ENCODE measurements at regions not wholly inside any gene's neighbourhood (a gene's known extent, or its start where the extent isn't known, plus 50 kb on each side); places are given as distances from the start of the nearest gene placed in this dataset.

DNA sequence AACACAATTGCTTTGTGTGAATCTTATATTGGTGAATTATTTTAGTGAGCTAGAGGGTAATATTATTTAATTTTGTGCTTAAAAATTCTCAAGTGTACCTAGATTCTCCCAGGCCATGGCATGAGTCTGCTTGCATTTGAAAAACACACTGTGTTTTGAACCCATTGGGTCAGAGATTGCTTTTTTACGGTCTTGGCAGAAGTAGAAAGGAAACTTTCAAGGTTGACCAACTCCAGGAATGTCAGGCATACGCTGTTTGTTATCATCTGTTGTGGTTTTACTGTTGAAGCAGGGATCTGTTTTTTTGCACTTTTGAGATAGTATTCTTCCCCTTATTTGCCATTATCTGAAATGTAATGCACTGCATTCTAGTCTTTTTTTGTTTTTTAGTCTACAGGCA lies 377.4 kb downstream of the RPRM start:
- DNase-seq (ENCODE audit: low read depth), result peak; percentile 91

DNA sequence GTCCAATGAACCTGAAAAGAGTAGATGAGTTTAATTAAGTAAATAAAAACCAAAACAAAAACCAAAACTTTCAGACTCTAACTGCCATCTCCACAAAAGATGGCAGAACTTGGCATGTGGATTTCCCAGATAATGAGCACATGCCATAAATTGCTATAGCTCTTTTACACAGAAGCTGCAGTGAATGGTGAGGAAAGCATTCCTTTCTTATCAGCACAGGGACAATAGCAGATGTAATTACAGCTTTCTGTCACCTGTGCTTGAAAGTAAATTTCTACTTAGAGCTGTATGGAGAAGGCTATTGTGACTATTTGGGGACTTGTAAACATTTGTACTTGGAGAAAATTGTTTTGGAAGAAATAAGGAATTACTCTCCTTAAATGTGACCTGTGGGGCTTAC lies 378.4 kb downstream of the RPRM start:
- no peak for DNase-seq (ENCODE audit: low read depth)

DNA sequence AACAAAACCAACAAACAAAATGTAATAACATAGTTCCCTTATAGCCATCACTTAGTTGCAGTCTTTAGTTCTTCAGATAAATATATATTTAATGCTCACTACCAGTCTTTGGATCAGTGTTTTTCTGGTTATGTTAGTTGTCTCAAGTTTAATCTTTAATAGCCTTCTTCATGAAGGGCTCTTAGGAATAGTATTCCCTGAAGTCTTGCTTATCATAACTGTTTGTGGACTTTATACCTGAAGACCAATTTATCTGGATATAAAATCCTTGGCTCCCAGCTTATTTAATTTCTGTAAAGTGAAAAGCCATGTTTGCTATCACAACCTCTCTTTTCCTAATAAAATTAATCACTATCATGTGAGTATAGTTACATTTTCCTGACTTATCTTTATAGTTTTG lies 379.7 kb downstream of the ARL6IP6 start:
- DNase-seq (ENCODE audit: low read depth), result no peak

- no peak for DNase-seq (ENCODE audit: low read depth)
Measured at GRCh38 chr2:153096272-153096671, 377.9 kb downstream of the ARL6IP6 start.

DNA sequence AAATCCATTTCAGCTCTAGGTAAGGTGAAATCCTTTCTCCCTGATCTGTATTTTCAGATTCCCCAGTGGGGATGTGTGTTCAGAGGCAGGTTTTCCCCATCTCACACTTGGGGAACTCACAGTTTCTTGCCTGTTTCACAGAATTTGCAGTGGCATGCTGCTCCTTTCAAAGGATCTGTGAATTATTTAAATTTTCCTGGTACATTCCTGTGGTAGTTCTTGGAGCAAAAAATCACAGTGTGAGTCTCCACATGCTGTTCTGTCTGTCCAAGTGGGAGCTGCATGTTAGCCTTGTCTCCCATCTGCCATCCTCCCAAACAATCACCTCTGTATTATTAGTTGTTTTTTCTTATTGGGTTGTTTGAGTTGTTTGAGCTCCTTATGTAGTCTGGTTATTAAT lies 372.9 kb downstream of the ARL6IP6 start:
- DNase-seq (ENCODE audit: low read depth), result no peak

DNA sequence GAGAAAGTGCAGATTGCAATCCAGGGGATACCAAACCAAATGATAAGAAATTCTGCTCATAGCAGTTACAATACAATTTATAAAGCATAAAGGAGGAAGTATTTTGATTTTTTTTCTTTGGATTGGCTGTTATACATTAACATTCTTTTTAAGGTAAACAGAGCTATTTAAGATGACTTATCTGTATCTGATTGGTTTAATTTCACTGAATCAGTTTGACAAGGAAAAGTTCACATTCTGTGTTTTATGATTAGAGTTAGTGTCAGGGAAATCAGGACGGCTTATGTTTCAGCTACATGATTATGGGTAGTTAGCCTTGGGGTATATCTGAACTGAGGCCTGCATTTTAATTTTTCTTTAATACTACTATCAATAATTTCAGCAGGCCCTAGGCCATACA lies 360.9 kb downstream of the ARL6IP6 start:
- no peak for DNase-seq (ENCODE audit: low read depth)

DNA sequence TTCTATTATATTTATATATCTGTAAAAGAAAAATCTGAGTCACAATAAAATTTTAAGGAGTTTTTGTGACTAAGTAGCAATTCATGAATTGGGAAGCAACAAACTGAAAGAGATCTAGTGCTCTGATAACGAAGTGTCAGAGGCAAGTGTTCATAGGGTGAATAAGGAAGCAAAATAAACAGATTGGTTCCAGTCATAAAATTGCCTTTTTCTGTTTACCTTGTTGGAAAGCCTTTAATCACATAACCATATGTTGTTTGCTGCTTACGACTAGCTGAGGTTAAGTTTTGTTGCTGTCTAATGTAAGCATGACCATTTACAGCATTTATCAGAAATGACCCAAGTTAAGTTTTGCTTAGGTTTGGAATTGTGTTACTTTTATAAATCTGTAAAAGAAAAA lies 358.9 kb downstream of the ARL6IP6 start:
- peak; percentile 1 for DNase-seq (ENCODE audit: low read depth)

DNA sequence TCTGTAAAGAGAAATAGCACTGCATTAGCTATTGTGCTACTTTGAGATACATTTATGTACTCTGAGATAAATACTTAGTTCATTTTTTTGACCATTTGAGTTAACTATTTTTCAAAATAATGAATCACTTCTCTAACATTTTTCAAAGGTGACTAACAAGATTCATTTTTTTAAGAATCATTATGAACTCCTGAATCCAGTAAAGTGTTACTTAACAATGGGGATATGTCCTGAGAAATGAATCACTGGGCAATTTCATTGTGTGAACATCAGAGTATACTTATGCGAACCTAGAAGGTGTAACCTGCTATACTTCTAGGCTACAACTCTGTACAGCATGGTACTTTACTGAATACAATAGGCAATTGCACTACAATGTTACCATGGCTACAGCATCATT lies 355.8 kb downstream of the ARL6IP6 start:
- DNase-seq (ENCODE audit: low read depth), result peak; percentile 46

GRCh38 chr2:153072813-153073212 lies 354.4 kb downstream of the ARL6IP6 start:
- DNase-seq (ENCODE audit: low read depth), result no peak

DNA sequence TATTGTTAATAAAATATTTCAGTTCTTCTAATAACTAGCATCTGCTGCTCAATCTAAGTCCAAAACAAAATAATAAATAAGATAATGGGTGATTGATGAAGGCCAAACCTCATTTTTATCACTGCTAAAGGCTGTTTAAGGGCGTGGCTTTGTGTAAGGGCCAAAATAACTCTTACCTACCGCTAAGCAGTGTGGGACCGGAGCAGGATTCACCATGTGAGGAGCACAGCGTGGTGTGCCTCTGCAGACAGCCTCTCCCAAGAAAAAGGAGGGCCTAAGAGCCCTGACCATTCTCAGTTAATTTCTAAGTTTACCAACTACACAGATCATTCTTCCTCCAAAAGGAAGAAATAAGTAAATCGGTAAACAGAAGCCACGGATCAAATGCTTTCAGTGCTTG lies 353.7 kb downstream of the ARL6IP6 start:
- no peak for DNase-seq (ENCODE audit: low read depth)

- DNase-seq (ENCODE audit: low read depth), result no peak
Measured at GRCh38 chr2:153071090-153071489, 352.7 kb downstream of the ARL6IP6 start.

GRCh38 chr2:153068915-153069314 lies 350.5 kb downstream of the ARL6IP6 start:
- DNase-seq (ENCODE audit: low read depth), result no peak

- no peak for DNase-seq (ENCODE audit: low read depth)
Measured at GRCh38 chr2:153068052-153068451, 349.6 kb downstream of the ARL6IP6 start.

GRCh38 chr2:153059338-153060052 lies 341.1 kb downstream of the ARL6IP6 start:
- DNase-seq (ENCODE audit: low read depth), result peak; percentile 96

- DNase-seq (ENCODE audit: low read depth), result no peak
Measured at GRCh38 chr2:153057743-153058142, 339.3 kb downstream of the ARL6IP6 start.

DNA sequence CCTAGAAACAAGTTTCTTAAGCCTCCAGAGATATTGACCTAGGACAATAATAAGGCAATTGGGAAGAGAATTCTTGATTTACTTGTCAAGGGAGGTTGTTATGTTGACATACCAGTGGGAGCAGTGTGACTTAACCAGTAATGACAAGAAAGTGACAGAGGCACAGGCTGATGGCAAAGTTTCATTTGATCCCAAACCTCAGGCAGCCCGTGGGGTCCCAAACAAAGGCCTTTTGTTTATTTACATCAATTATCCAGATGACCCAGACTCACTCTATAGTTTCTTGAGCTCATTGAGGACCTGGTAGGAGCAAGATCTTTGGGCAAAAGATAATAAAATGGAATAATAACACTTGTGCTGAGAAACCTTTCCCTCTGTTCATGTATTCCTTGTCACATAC lies 336.8 kb downstream of the ARL6IP6 start:
- DNase-seq (ENCODE audit: low read depth), result no peak

GRCh38 chr2:153052807-153053559 lies 334.6 kb downstream of the ARL6IP6 start:
- no peak for DNase-seq (ENCODE audit: low read depth)

GRCh38 chr2:153047220-153047619 lies 328.8 kb downstream of the ARL6IP6 start:
- DNase-seq (ENCODE audit: low read depth), result no peak

GRCh38 chr2:153043385-153043784 lies 325.0 kb downstream of the ARL6IP6 start:
- no peak for DNase-seq (ENCODE audit: low read depth)

GRCh38 chr2:153028626-153029025 lies 310.2 kb downstream of the ARL6IP6 start:
- DNase-seq (ENCODE audit: low read depth), result no peak

GRCh38 chr2:153027533-153027932 lies 309.1 kb downstream of the ARL6IP6 start:
- no peak for DNase-seq (ENCODE audit: low read depth)

- DNase-seq (ENCODE audit: low read depth), result no peak
Measured at GRCh38 chr2:153020201-153020600, 301.8 kb downstream of the ARL6IP6 start.

- no peak for DNase-seq (ENCODE audit: low read depth)
Measured at GRCh38 chr2:153005071-153005730, 286.8 kb downstream of the ARL6IP6 start.
